ENCODE measurements at regions not wholly inside any gene's neighbourhood (a gene's known extent, or its start where the extent isn't known, plus 50 kb on each side); places are given as distances from the start of the nearest gene placed in this dataset.

GRCh38 chr15:61598655-61599054, 369.6 kb upstream of the RORA start:
- no peaks in the 10 kb centered on the region for H3K27me3 ChIP-seq
- no peaks in the 10 kb centered on the region for H3K9me3 ChIP-seq
- no peaks in the 10 kb centered on the region for H3K36me3 ChIP-seq
- no peak for DNase-seq (ENCODE audit: low spot score in 2 of 2)
- 69% methylated on average over 11 of the region's 11 CpGs for WGBS, 2 donors
- H3K4me1 ChIP-seq = no peaks in the 10 kb centered on the region
- H3K4me3 ChIP-seq = no peak overlapping the region
- TF ChIP-seq EP300 (IDR thresholded peaks at IDR 0.05) = no peak
- TF ChIP-seq POLR2A (IDR thresholded peaks at IDR 0.05) = no peak
- TF ChIP-seq CTCF (IDR thresholded peaks at IDR 0.05) = no peak
- H3K27ac ChIP-seq = no peak overlapping the region

GRCh38 chr15:61584410-61584809, 355.3 kb upstream of the RORA start:
- Histone ChIP-seq H3K4me3 (no peak overlapping the region), H3K36me3 (no peaks in the 10 kb centered on the region), H3K27me3 (no peaks in the 10 kb centered on the region), H3K9me3 (peaks cover 0 to 8% (median 0%) of the 10 kb centered on the region in 4 donors), H3K27ac (no peak overlapping the region), H3K4me1 (no peaks in the 10 kb centered on the region)
- TF ChIP-seq POLR2A (IDR thresholded peaks at IDR 0.05) = no peak
- no peak for TF ChIP-seq EP300 (IDR thresholded peaks at IDR 0.05)
- no peak for DNase-seq (ENCODE audit: low spot score in 2 of 2)
- 71 to 79% methylated on average over 5 of the region's 5 CpGs for WGBS, 2 donors

GRCh38 chr15:61582092-61582491, 353.0 kb upstream of the RORA start:
- Histone ChIP-seq H3K27ac (no peak overlapping the region), H3K9me3 (peaks cover 0 to 8% (median 0%) of the 10 kb centered on the region in 4 donors), H3K36me3 (no peaks in the 10 kb centered on the region), H3K27me3 (no peaks in the 10 kb centered on the region), H3K4me1 (no peaks in the 10 kb centered on the region), H3K4me3 (no peak overlapping the region)
- TF ChIP-seq EP300 (IDR thresholded peaks at IDR 0.05) (no peak), POLR2A (IDR thresholded peaks at IDR 0.05) (no peak), CTCF (IDR thresholded peaks at IDR 0.05) (no peak)
- DNase-seq (ENCODE audit: low spot score in 2 of 2) = no peak
- WGBS, 2 donors = 15 to 16% methylated on average over 1 of the region's 1 CpG

- H3K27ac ChIP-seq = no peak overlapping the region
- H3K36me3 ChIP-seq = no peaks in the 10 kb centered on the region
- H3K9me3 ChIP-seq = no peaks in the 10 kb centered on the region
- TF ChIP-seq EP300 (IDR thresholded peaks at IDR 0.05) (no peak), POLR2A (IDR thresholded peaks at IDR 0.05) (no peak), CTCF (IDR thresholded peaks at IDR 0.05) (no peak)
- no peaks in the 10 kb centered on the region for H3K4me1 ChIP-seq
- no peaks in the 10 kb centered on the region for H3K27me3 ChIP-seq
- no peak overlapping the region for H3K4me3 ChIP-seq
- DNase-seq (ENCODE audit: low spot score in 2 of 2) = no peak
- WGBS, 2 donors = 81 to 87% methylated on average over 1 of the region's 1 CpG
Observed at GRCh38 chr15:61575597-61575996, 346.5 kb upstream of the RORA start.

GRCh38 chr15:61571026-61571425, 341.9 kb upstream of the RORA start:
- H3K4me3 ChIP-seq = no peak overlapping the region
- no peaks in the 10 kb centered on the region for H3K27me3 ChIP-seq
- H3K27ac ChIP-seq = no peak overlapping the region
- 88 to 97% methylated on average over 1 of the region's 1 CpG for WGBS, 2 donors
- no peaks in the 10 kb centered on the region for H3K4me1 ChIP-seq
- no peaks in the 10 kb centered on the region for H3K36me3 ChIP-seq
- no peaks in the 10 kb centered on the region for H3K9me3 ChIP-seq
- TF ChIP-seq POLR2A (IDR thresholded peaks at IDR 0.05) = no peak
- no peak for TF ChIP-seq EP300 (IDR thresholded peaks at IDR 0.05)
- no peak for TF ChIP-seq CTCF (IDR thresholded peaks at IDR 0.05)
- DNase-seq (ENCODE audit: low spot score in 2 of 2) = no peak

GRCh38 chr15:61564785-61565184, 335.7 kb upstream of the RORA start:
- 85 to 90% methylated on average over 3 of the region's 3 CpGs for WGBS, 2 donors
- Histone ChIP-seq H3K27me3 (no peaks in the 10 kb centered on the region), H3K9me3 (no peaks in the 10 kb centered on the region), H3K36me3 (no peaks in the 10 kb centered on the region), H3K4me3 (no peak overlapping the region), H3K27ac (no peak overlapping the region), H3K4me1 (no peaks in the 10 kb centered on the region)
- no peak for TF ChIP-seq POLR2A (IDR thresholded peaks at IDR 0.05)
- TF ChIP-seq CTCF (IDR thresholded peaks at IDR 0.05) = no peak
- DNase-seq (ENCODE audit: low spot score in 2 of 2) = no peak

Measured in tibial nerve (tissue), 4 donors.